Activated B cell treated with CpG ODN at 0.5 μM for 24 hours (primary cell): ENCODE measurements at regions not wholly inside any gene's neighbourhood (a gene's known extent, or its start where the extent isn't known, plus 50 kb on each side); places are given as distances from the start of the nearest gene placed in this dataset.
A peak's percentile ranks its signal among the peaks of the same experiment; 100 is the strongest.

Experiments used
- ATAC-seq: fragments of 200-7000 bp; cut with Tn5 transposase; one replicate; pipeline ENCODE4 v1.10.0; 2021; ENCODE audit warnings: low read depth, mild to moderate bottlenecking, moderate library complexity
- CTCF ChIA-PET: fragments of 350-600 bp; sonication (Branson Sonifier 250); formaldehyde crosslinking; loops from one replicate; lab custom pipeline; 2021; ENCODE audit warnings: antibody characterized with exemption; lab: Charles Lee
- POLR2A ChIA-PET: fragments of 350-600 bp; sonication (Branson Sonifier 250); formaldehyde crosslinking; loops from one replicate; lab custom pipeline; 2021; ENCODE audit warnings: antibody characterized with exemption; lab: Charles Lee
- DNase-seq: peaks from one replicate; pipeline ENCODE4 v3.0.0; 2022
- H3K27ac Mint-ChIP-seq: one replicate; pipeline ENCODE4 v1.8.0; 2020; ENCODE audit warnings: mixed read lengths
- H3K27me3 Mint-ChIP-seq: one replicate; pipeline ENCODE4 v1.8.0; 2021; ENCODE audit warnings: mixed read lengths
- H3K36me3 Mint-ChIP-seq: one replicate; pipeline ENCODE4 v1.8.0; 2021; ENCODE audit warnings: low read depth, mixed read lengths
- H3K4me1 Mint-ChIP-seq: one replicate; pipeline ENCODE4 v1.8.0; 2021; ENCODE audit warnings: mixed read lengths
- H3K4me3 Mint-ChIP-seq: one replicate; pipeline ENCODE4 v1.8.0; 2020; ENCODE audit warnings: mild to moderate bottlenecking, mixed read lengths
- H3K9me3 Mint-ChIP-seq: one replicate; pipeline ENCODE4 v1.8.0; 2020; ENCODE audit warnings: mixed read lengths
- CTCF ChIP-seq: fragments of 200-600 bp; IDR thresholded peaks from one replicate; pipeline ENCODE4 v1.8.0; 2022; ENCODE audit warnings: antibody characterized with exemption, mild to moderate bottlenecking
- intact Hi-C: fragments of 100-400 bp; cut with micrococcal nuclease; formaldehyde crosslinking; loops from one replicate; pipeline ENCODE4 v1.15.1; 2024

GRCh38 chr1:200337410-200337809 lies 72.4 kb downstream of the ZNF281 start:
- Mint-ChIP-seq H3K36me3 (no peaks in the 10 kb centered on the region), H3K9me3 (no peaks in the 10 kb centered on the region), H3K27ac (peak overlapping the region; percentile 87), H3K27me3 (no peaks in the 10 kb centered on the region), H3K4me1 (peaks cover 35% of the 10 kb centered on the region), H3K4me3 (peak overlapping the region; percentile 63)
- intact Hi-C loops: loop anchor here (2.0 kb wide), 1 partner anchor 31 kb away; no protein-coding TSS in a partner anchor
- TF ChIP-seq CTCF: no peak
- peak; percentile 68 for ATAC-seq
- DNase-seq: no peak
- ChIA-PET CTCF (no interaction called here), POLR2A (interaction anchor here (1.0 to 1.3 kb wide), 4 partner anchors 26 to 73 kb away, joined by 3 to 4 read pairs (median 4); partner anchors contain the start of gene ZNF281)

GRCh38 chr1:200336901-200337391 lies 72.9 kb downstream of the ZNF281 start:
- intact Hi-C loops: loop anchor here (2.0 kb wide), 1 partner anchor 30 kb away; no protein-coding TSS in a partner anchor
- Mint-ChIP-seq H3K27ac (peak overlapping the region; percentile 87), H3K4me1 (peaks cover 35% of the 10 kb centered on the region), H3K4me3 (no peak overlapping the region), H3K9me3 (no peaks in the 10 kb centered on the region), H3K36me3 (no peaks in the 10 kb centered on the region), H3K27me3 (no peaks in the 10 kb centered on the region)
- CTCF ChIA-PET: no interaction called here
- ATAC-seq (no peak), DNase-seq (no peak)
- POLR2A ChIA-PET: interaction anchor here (1.3 kb wide), 1 partner anchor 31 kb away, joined by 4 read pairs; no protein-coding TSS in a partner anchor
- no peak for TF ChIP-seq CTCF

- no peak for ATAC-seq
- Mint-ChIP-seq H3K9me3 (no peaks in the 10 kb centered on the region), H3K4me3 (no peak overlapping the region), H3K27me3 (no peaks in the 10 kb centered on the region), H3K4me1 (peaks cover 35% of the 10 kb centered on the region), H3K27ac (peak overlapping the region; percentile 87), H3K36me3 (no peaks in the 10 kb centered on the region)
- no peak for DNase-seq
- ChIA-PET POLR2A (no interaction called here), CTCF (no interaction called here)
- intact Hi-C loops: loop anchor here (2.0 kb wide), 1 partner anchor 29 kb away; no protein-coding TSS in a partner anchor
- no peak for TF ChIP-seq CTCF
Observed at GRCh38 chr1:200336101-200336845, 73.6 kb downstream of the ZNF281 start.

- Mint-ChIP-seq H3K27ac (peak overlapping the region; percentile 32), H3K27me3 (no peaks in the 10 kb centered on the region)
- CTCF ChIA-PET: no interaction called here
Observed at GRCh38 chr1:200334661-200335256, 75.1 kb downstream of the ZNF281 start.

More at GRCh38 chr1:200334661-200335256, 75.1 kb downstream of the ZNF281 start:
- Mint-ChIP-seq H3K36me3 (no peaks in the 10 kb centered on the region), H3K4me3 (no peak overlapping the region), H3K4me1 (peaks cover 35% of the 10 kb centered on the region), H3K9me3 (no peaks in the 10 kb centered on the region)
- intact Hi-C loops: no loop called here
- TF ChIP-seq CTCF: no peak
- POLR2A ChIA-PET: interaction anchor here (0.6 kb wide), 1 partner anchor 827 kb away, joined by 3 read pairs; no protein-coding TSS in a partner anchor
- ATAC-seq (peak; percentile 50), DNase-seq (no peak)
